Lung (tissue), 11 donors: ENCODE measurements at regions not wholly inside any gene's neighbourhood (a gene's known extent, or its start where the extent isn't known, plus 50 kb on each side); places are given as distances from the start of the nearest gene placed in this dataset.

ENCODE experiments used
- ATAC-seq: fragments of 200-7000 bp; cut with Tn5 transposase; one replicate; pipeline ENCODE4 v1.9.1; 2020; ENCODE audit warnings: moderate number of reproducible peaks; ENCODE audit not compliant: insufficient read depth, low FRiP score
- DNase-seq, 3 donors: peaks; one replicate each; pipeline ENCODE4 v3.0.0-alpha.2; 2013 to 2017
- H3K27ac ChIP-seq, 2 donors: one replicate each; pipeline ENCODE4 v1.5.1; 2013; ENCODE audit warnings: mild to moderate bottlenecking in 2 of 2, moderate library complexity in 2 of 2, control low read depth in 1 of 2, inconsistent platforms in 1 of 2, low read depth in 1 of 2, low read length in 1 of 2
- H3K27me3 ChIP-seq, 3 donors: one replicate each; pipeline ENCODE4 v1.5.1; 2013; ENCODE audit warnings: low read length in 2 of 3; ENCODE audit not compliant: control insufficient read depth in 3 of 3, insufficient read depth in 3 of 3
- H3K36me3 ChIP-seq, 4 donors: one replicate each; pipeline ENCODE4 v1.5.1; 2013; ENCODE audit warnings: low read length in 4 of 4, mild to moderate bottlenecking in 1 of 4, moderate library complexity in 1 of 4; ENCODE audit not compliant: control insufficient read depth in 4 of 4, insufficient read depth in 4 of 4
- H3K4me1 ChIP-seq, 5 donors: one replicate each; pipeline ENCODE4 v1.5.1; 2013; ENCODE audit warnings: low read length in 5 of 5, mild to moderate bottlenecking in 2 of 5, moderate library complexity in 1 of 5; ENCODE audit not compliant: control insufficient read depth in 5 of 5, insufficient read depth in 5 of 5
- H3K4me3 ChIP-seq: one replicate; pipeline ENCODE4 v1.5.1; 2013; ENCODE audit warnings: mild to moderate bottlenecking, control low read depth, moderate library complexity
- H3K9ac ChIP-seq, 2 donors: one replicate each; pipeline ENCODE4 v1.5.1; 2013; ENCODE audit warnings: low read length in 2 of 2, control low read depth in 1 of 2; ENCODE audit not compliant: insufficient read depth in 1 of 2
- H3K9me3 ChIP-seq, 4 donors: one replicate each; pipeline ENCODE4 v1.5.1; 2013; ENCODE audit warnings: low read length in 3 of 4, mild to moderate bottlenecking in 1 of 4, moderate library complexity in 1 of 4; ENCODE audit not compliant: control insufficient read depth in 4 of 4, insufficient read depth in 3 of 4
- CTCF ChIP-seq: IDR thresholded peaks from 2 replicates; pipeline ENCODE4 v1.5.1; 2012; ENCODE audit warnings: mild to moderate bottlenecking; ENCODE audit errors: control extremely low read depth, extremely low read depth
- WGBS, 2 donors: extraction: QIAGEN DNeasy Blood & Tissue Kit; methylation state at CpG; one replicate each; pipeline ENCODE4 v1.1.7; 2013; 5-methylcytosine and 5-hydroxymethylcytosine counted together
- donor health status: control.
- donor health status: control.
- donor health status: Bipolar disorder and iron deficiency.
- donor health status: healthy.
- donor health status: DM: yes; HTN: yes; CAD: no.

GRCh38 chr16:76941113-76941512, 249.9 kb upstream of the MON1B start:
- DNase-seq (no peak), ATAC-seq (no peak)
- TF ChIP-seq CTCF, result no peak
- no peaks in the 10 kb centered on the region for H3K36me3 ChIP-seq
- H3K4me1 ChIP-seq, result peaks cover 0 to 5% (median 0%) of the 10 kb centered on the region in 5 donors
- no peaks in the 10 kb centered on the region for H3K9me3 ChIP-seq
- 91 to 92% methylated on average over 1 of the region's 1 CpG for WGBS, 2 donors
- H3K27me3 ChIP-seq, result no peaks in the 10 kb centered on the region
- H3K4me3 ChIP-seq, result no peak overlapping the region
- no peak overlapping the region for H3K27ac ChIP-seq
- H3K9ac ChIP-seq, result no peak overlapping the region

GRCh38 chr16:76942089-76942488, 248.9 kb upstream of the MON1B start:
- no peak overlapping the region for H3K9ac ChIP-seq
- WGBS, 2 donors, result 92 to 97% methylated on average over 4 of the region's 4 CpGs

GRCh38 chr16:76943921-76944320, 247.1 kb upstream of the MON1B start:
- H3K27ac ChIP-seq, result no peak overlapping the region
- 50 to 67% methylated on average over 2 of the region's 2 CpGs for WGBS, 2 donors
- no peaks in the 10 kb centered on the region for H3K9me3 ChIP-seq
- TF ChIP-seq CTCF, result no peak
- peak in 2 of 3 donors; percentile 17 for DNase-seq
- no peak for ATAC-seq
- no peak overlapping the region for H3K4me3 ChIP-seq
- H3K4me1 ChIP-seq, result peaks cover 0 to 21% (median 0%) of the 10 kb centered on the region in 5 donors
- no peak overlapping the region for H3K9ac ChIP-seq
- no peaks in the 10 kb centered on the region for H3K36me3 ChIP-seq
- H3K27me3 ChIP-seq, result no peaks in the 10 kb centered on the region

More at GRCh38 chr16:76942089-76942488, 248.9 kb upstream of the MON1B start:
- Histone ChIP-seq H3K9me3 (no peaks in the 10 kb centered on the region), H3K36me3 (no peaks in the 10 kb centered on the region), H3K27ac (no peak overlapping the region), H3K27me3 (no peaks in the 10 kb centered on the region), H3K4me3 (no peak overlapping the region), H3K4me1 (peaks cover 0 to 10% (median 0%) of the 10 kb centered on the region in 5 donors)
- TF ChIP-seq CTCF, result no peak
- ATAC-seq (no peak), DNase-seq (no peak)

- Histone ChIP-seq H3K4me3 (no peak overlapping the region), H3K9ac (no peak overlapping the region), H3K9me3 (no peaks in the 10 kb centered on the region), H3K27ac (no peak overlapping the region), H3K4me1 (peaks cover 0 to 21% (median 0%) of the 10 kb centered on the region in 5 donors), H3K36me3 (no peaks in the 10 kb centered on the region), H3K27me3 (no peaks in the 10 kb centered on the region)
- no peak for TF ChIP-seq CTCF
- WGBS, 2 donors, result 39 to 46% methylated on average over 3 of the region's 3 CpGs
- DNase-seq (peak in 2 of 3 donors; percentile 6 to 25), ATAC-seq (no peak)
Observed at GRCh38 chr16:76946879-76947278, 244.1 kb upstream of the MON1B start.
